Keratinocyte (primary cell): ENCODE measurements at regions not wholly inside any gene's neighbourhood (a gene's known extent, or its start where the extent isn't known, plus 50 kb on each side); places are given as distances from the start of the nearest gene placed in this dataset.

Experiments used
- DNase-seq: peaks from one replicate; pipeline ENCODE4 v3.0.0-alpha.2; 2011; ENCODE audit warnings: low read depth, missing footprints, low spot score
- FAIRE-seq: peaks from 2 replicates; lab custom pipeline; 2011; peaks lifted over from hg19 to GRCh38; lab: Jason Lieb, UNC
- H2AFZ ChIP-seq: 2 replicates; pipeline ENCODE4 v1.6.0; 2012; ENCODE audit warnings: low read length, control low read depth, inconsistent platforms; ENCODE audit not compliant: control insufficient read depth
- H3K27ac ChIP-seq: 2 replicates; pipeline ENCODE4 v1.5.1; 2011; ENCODE audit warnings: low read length; ENCODE audit not compliant: control insufficient read depth, insufficient read depth
- H3K27me3 ChIP-seq: 3 replicates; pipeline ENCODE4 v1.6.0; 2011; ENCODE audit warnings: low read length; ENCODE audit not compliant: control insufficient read depth, insufficient read depth; ENCODE audit errors: extremely low read depth
- H3K36me3 ChIP-seq, 2 experiments: 2 replicates in 1 of 2; 3 replicates in 1 of 2; pipeline ENCODE4 v1.5.1; 2011; ENCODE audit warnings: low read length in 2 of 2, mild to moderate bottlenecking in 1 of 2; ENCODE audit not compliant: control insufficient read depth in 2 of 2, insufficient read depth in 2 of 2; ENCODE audit errors: extremely low read depth in 1 of 2
- H3K4me1 ChIP-seq: 3 replicates; pipeline ENCODE4 v1.5.1; 2011; ENCODE audit warnings: low read length; ENCODE audit not compliant: control insufficient read depth, insufficient read depth; ENCODE audit errors: extremely low read depth
- H3K4me2 ChIP-seq: 3 replicates; pipeline ENCODE4 v1.6.0; 2011; ENCODE audit warnings: low read depth, low read length; ENCODE audit not compliant: control insufficient read depth, insufficient read depth; ENCODE audit errors: extremely low read depth
- H3K4me3 ChIP-seq, 3 experiments: fragments of 200-600 bp in 1 of 3; sonication (generic) in 1 of 3; 2 replicates in 2 of 3; 3 replicates in 1 of 3; pipeline ENCODE4 v1.5.1; 2011 to 2016; ENCODE audit warnings: low read length in 3 of 3, mild to moderate bottlenecking in 3 of 3, control low read depth in 2 of 3, inconsistent platforms in 1 of 3, low read depth in 1 of 3, mixed read lengths in 1 of 3, mixed run types in 1 of 3, moderate library complexity in 1 of 3; ENCODE audit not compliant: control insufficient read depth in 2 of 3, insufficient read depth in 2 of 3; ENCODE audit errors: extremely low read depth in 1 of 3
- H3K79me2 ChIP-seq: 2 replicates; pipeline ENCODE4 v1.6.0; 2012; ENCODE audit warnings: low read length; ENCODE audit not compliant: control insufficient read depth, insufficient read depth
- H3K9ac ChIP-seq: 3 replicates; pipeline ENCODE4 v1.6.0; 2011; ENCODE audit warnings: low read length; ENCODE audit not compliant: control insufficient read depth, insufficient read depth; ENCODE audit errors: extremely low read depth
- H3K9me1 ChIP-seq: 3 replicates; pipeline ENCODE4 v1.6.0; 2011; ENCODE audit warnings: low read length; ENCODE audit not compliant: control insufficient read depth, insufficient read depth; ENCODE audit errors: extremely low read depth
- H3K9me3 ChIP-seq: 2 replicates; pipeline ENCODE4 v1.5.1; 2012; ENCODE audit warnings: low read depth, low read length; ENCODE audit not compliant: control insufficient read depth
- H4K20me1 ChIP-seq: 3 replicates; pipeline ENCODE4 v1.6.0; 2011; ENCODE audit warnings: low read length; ENCODE audit not compliant: control insufficient read depth, insufficient read depth; ENCODE audit errors: extremely low read depth
- EZH2 ChIP-seq: IDR thresholded peaks from one replicate; pipeline ENCODE4 v1.6.1; 2012; ENCODE audit warnings: inconsistent platforms, mild to moderate bottlenecking, low read length, moderate library complexity
- dilution Hi-C: fragments of 300-500 bp; cut with MboI; formaldehyde crosslinking; loops from one replicate; pipeline ENCODE4 v1.7.0; 2020; ENCODE audit warnings: low sequenced_read_pairs; ENCODE audit not compliant: extremely low pct_ligation_motif_present
- TF ChIP-seq, protein P1 (sequence below), 3 experiments: IDR thresholded peaks in 1 of 3; conservative IDR thresholded peaks in 1 of 3; optimal IDR thresholded peaks in 1 of 3; 2 replicates in 2 of 3; 3 replicates in 1 of 3; pipeline versions ENCODE3 to v1.5.1; 2011; ENCODE audit warnings: low read length in 3 of 3, mild to moderate bottlenecking in 3 of 3, moderate library complexity in 2 of 3, control low read depth in 1 of 3, inconsistent platforms in 1 of 3; ENCODE audit not compliant: insufficient read depth in 2 of 3; ENCODE audit errors: extremely low read depth in 1 of 3

DNA sequence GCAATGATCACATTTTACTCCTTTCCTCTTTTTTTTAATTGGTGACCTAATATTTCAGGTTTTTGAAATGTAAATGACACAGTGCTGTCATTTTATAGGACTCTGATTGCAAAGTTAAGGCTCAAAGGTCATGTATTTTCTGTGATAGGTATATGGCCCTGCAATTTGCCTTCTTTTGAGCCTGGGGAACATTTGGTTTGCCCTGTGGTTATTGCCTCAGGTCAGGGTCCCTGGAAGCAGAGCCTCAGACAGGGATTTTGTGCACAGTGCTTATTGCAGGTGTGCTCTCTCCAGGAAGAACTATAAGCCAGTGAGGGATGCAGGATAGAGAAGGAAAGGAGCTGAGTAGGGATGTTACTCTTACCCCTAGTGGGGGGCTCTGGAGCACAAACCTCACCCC is 229.3 kb upstream of the ECI2 start:
- H3K4me3 ChIP-seq, result no peak overlapping the region
- H3K9me3 ChIP-seq, result no peaks in the 10 kb centered on the region
- DNase-seq (no peak), FAIRE-seq (no peak)
- no peaks in the 10 kb centered on the region for H3K36me3 ChIP-seq
- dilution Hi-C loops, result no loop called here
- H3K79me2 ChIP-seq, result no peaks in the 10 kb centered on the region
- TF ChIP-seq EZH2, result no peak
- TF ChIP-seq, protein P1, sequence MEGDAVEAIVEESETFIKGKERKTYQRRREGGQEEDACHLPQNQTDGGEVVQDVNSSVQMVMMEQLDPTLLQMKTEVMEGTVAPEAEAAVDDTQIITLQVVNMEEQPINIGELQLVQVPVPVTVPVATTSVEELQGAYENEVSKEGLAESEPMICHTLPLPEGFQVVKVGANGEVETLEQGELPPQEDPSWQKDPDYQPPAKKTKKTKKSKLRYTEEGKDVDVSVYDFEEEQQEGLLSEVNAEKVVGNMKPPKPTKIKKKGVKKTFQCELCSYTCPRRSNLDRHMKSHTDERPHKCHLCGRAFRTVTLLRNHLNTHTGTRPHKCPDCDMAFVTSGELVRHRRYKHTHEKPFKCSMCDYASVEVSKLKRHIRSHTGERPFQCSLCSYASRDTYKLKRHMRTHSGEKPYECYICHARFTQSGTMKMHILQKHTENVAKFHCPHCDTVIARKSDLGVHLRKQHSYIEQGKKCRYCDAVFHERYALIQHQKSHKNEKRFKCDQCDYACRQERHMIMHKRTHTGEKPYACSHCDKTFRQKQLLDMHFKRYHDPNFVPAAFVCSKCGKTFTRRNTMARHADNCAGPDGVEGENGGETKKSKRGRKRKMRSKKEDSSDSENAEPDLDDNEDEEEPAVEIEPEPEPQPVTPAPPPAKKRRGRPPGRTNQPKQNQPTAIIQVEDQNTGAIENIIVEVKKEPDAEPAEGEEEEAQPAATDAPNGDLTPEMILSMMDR (optimal IDR thresholded peaks at IDR 0.05 in 1 of 3, IDR thresholded peaks at IDR 0.05 in 1 of 3, conservative IDR thresholded peaks at IDR 0.05 in 1 of 3; ENCODE audit: extremely low read depth in 1 of 3, insufficient read depth in 2 of 3, low read length in 3 of 3), result no peak
- no peak overlapping the region for H2AFZ ChIP-seq
- H3K9ac ChIP-seq, result no peak overlapping the region
- H3K4me2 ChIP-seq, result no peak overlapping the region
- H3K9me1 ChIP-seq, result no peaks in the 10 kb centered on the region
- H3K27me3 ChIP-seq, result no peaks in the 10 kb centered on the region
- H3K27ac ChIP-seq, result no peak overlapping the region
- no peaks in the 10 kb centered on the region for H4K20me1 ChIP-seq
- H3K4me1 ChIP-seq, result peaks cover 9% of the 10 kb centered on the region

- no peak for DNase-seq
- H3K79me2 ChIP-seq, result no peaks in the 10 kb centered on the region
- H3K4me3 ChIP-seq, result no peak overlapping the region
- no peak overlapping the region for H3K9ac ChIP-seq
- TF ChIP-seq, protein P1 (optimal IDR thresholded peaks at IDR 0.05 in 1 of 3, IDR thresholded peaks at IDR 0.05 in 1 of 3, conservative IDR thresholded peaks at IDR 0.05 in 1 of 3; ENCODE audit: extremely low read depth in 1 of 3, insufficient read depth in 2 of 3, low read length in 3 of 3), result no peak
- no peak for TF ChIP-seq EZH2
- no peak for FAIRE-seq
- no peak overlapping the region for H3K27ac ChIP-seq
- no peaks in the 10 kb centered on the region for H3K9me1 ChIP-seq
- H2AFZ ChIP-seq, result no peak overlapping the region
- no peaks in the 10 kb centered on the region for H3K36me3 ChIP-seq
- no peaks in the 10 kb centered on the region for H4K20me1 ChIP-seq
- H3K4me2 ChIP-seq, result no peak overlapping the region
- H3K4me1 ChIP-seq, result peaks cover 8% of the 10 kb centered on the region
- H3K27me3 ChIP-seq, result no peaks in the 10 kb centered on the region
- dilution Hi-C loops, result no loop called here
- no peaks in the 10 kb centered on the region for H3K9me3 ChIP-seq
Observed at GRCh38 chr6:4364172-4364571, 228.8 kb upstream of the ECI2 start.
